ENCODE measurements at regions not wholly inside any gene's neighbourhood (a gene's known extent, or its start where the extent isn't known, plus 50 kb on each side); places are given as distances from the start of the nearest gene placed in this dataset.

DNA sequence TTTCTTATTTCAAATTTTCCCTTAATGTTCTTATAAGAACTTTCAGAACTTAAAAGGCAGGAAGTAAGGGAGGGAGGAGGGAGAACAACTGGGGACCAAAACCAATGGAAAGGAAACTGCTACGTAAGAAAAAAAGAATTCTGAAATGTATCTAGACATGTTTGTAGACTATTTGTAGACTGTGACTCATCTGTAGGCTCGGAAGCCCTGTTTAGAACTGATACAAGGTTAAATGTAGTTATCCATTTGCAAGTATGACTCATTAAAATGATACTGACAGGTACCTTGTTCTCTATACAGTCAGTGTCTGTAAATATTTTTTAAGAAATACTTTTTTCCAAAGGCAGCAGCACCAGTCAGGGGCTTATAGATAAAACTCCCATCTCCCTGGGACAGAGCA is 202.0 kb downstream of the DHX15 start:
- TF ChIP-seq EP300 (IDR thresholded peaks at IDR 0.05), result no peak
- TF ChIP-seq, protein P1, sequence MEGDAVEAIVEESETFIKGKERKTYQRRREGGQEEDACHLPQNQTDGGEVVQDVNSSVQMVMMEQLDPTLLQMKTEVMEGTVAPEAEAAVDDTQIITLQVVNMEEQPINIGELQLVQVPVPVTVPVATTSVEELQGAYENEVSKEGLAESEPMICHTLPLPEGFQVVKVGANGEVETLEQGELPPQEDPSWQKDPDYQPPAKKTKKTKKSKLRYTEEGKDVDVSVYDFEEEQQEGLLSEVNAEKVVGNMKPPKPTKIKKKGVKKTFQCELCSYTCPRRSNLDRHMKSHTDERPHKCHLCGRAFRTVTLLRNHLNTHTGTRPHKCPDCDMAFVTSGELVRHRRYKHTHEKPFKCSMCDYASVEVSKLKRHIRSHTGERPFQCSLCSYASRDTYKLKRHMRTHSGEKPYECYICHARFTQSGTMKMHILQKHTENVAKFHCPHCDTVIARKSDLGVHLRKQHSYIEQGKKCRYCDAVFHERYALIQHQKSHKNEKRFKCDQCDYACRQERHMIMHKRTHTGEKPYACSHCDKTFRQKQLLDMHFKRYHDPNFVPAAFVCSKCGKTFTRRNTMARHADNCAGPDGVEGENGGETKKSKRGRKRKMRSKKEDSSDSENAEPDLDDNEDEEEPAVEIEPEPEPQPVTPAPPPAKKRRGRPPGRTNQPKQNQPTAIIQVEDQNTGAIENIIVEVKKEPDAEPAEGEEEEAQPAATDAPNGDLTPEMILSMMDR (IDR thresholded peaks at IDR 0.05), result no peak
- TF ChIP-seq POLR2AphosphoS5 (IDR thresholded peaks at IDR 0.05), result no peak
- TF ChIP-seq POLR2A (IDR thresholded peaks at IDR 0.05), result no peak

Data from suprapubic skin (tissue), 4 donors.